ENCODE measurements at regions not wholly inside any gene's neighbourhood (a gene's known extent, or its start where the extent isn't known, plus 50 kb on each side); places are given as distances from the start of the nearest gene placed in this dataset.
A peak's percentile ranks its signal among the peaks of the same experiment; 100 is the strongest.

GRCh38 chr3:40782111-40782721, 257.5 kb downstream of the ZNF621 start:
- Histone ChIP-seq H3K9me3 (ENCODE audit: control insufficient read depth, low read depth, low read length) (no peaks in the 10 kb centered on the region), H3K27ac (ENCODE audit: control insufficient read depth, insufficient read depth, low read length) (no peak overlapping the region), H2AFZ (ENCODE audit: control insufficient read depth, low read length) (no peak overlapping the region), H4K20me1 (ENCODE audit: control insufficient read depth, extremely low read depth, insufficient read depth, low read length) (no peaks in the 10 kb centered on the region), H3K9me1 (ENCODE audit: control insufficient read depth, extremely low read depth, insufficient read depth, low read length) (no peaks in the 10 kb centered on the region), H3K9ac (ENCODE audit: control insufficient read depth, extremely low read depth, insufficient read depth, low read length) (no peak overlapping the region), H3K27me3 (ENCODE audit: control insufficient read depth, extremely low read depth, insufficient read depth, low read length) (no peaks in the 10 kb centered on the region), H3K4me3 (ENCODE audit: control insufficient read depth in 2 of 3, extremely low read depth in 1 of 3, insufficient read depth in 2 of 3, low read depth in 1 of 3, low read length in 3 of 3) (no peak overlapping the region), H3K36me3 (ENCODE audit: control insufficient read depth in 2 of 2, extremely low read depth in 1 of 2, insufficient read depth in 2 of 2, low read length in 2 of 2) (no peaks in the 10 kb centered on the region), H3K4me1 (ENCODE audit: control insufficient read depth, extremely low read depth, insufficient read depth, low read length) (peaks cover 11% of the 10 kb centered on the region), H3K4me2 (ENCODE audit: control insufficient read depth, extremely low read depth, insufficient read depth, low read depth, low read length) (no peak overlapping the region), H3K79me2 (ENCODE audit: control insufficient read depth, insufficient read depth, low read length) (no peaks in the 10 kb centered on the region)
- peak; percentile 13 for FAIRE-seq
- no peak for DNase-seq (ENCODE audit: low read depth, low spot score)
- dilution Hi-C loops (cut with MboI; ENCODE audit: extremely low pct_ligation_motif_present, low sequenced_read_pairs): no loop called here
- no peak for TF ChIP-seq EZH2 (IDR thresholded peaks at IDR 0.05; ENCODE audit: low read length)
- peak; percentile 17 to 28 (median 26) for TF ChIP-seq CTCF (optimal IDR thresholded peaks at IDR 0.05 in 1 of 3, IDR thresholded peaks at IDR 0.05 in 1 of 3, conservative IDR thresholded peaks at IDR 0.05 in 1 of 3; ENCODE audit: extremely low read depth in 1 of 3, insufficient read depth in 2 of 3, low read length in 3 of 3)

- DNase-seq (ENCODE audit: low read depth, low spot score): no peak
- H3K9me3 ChIP-seq (ENCODE audit: control insufficient read depth, low read depth, low read length): no peaks in the 10 kb centered on the region
- peaks cover 10% of the 10 kb centered on the region for H3K27me3 ChIP-seq (ENCODE audit: control insufficient read depth, extremely low read depth, insufficient read depth, low read length)
- H3K4me3 ChIP-seq (ENCODE audit: control insufficient read depth in 2 of 3, extremely low read depth in 1 of 3, insufficient read depth in 2 of 3, low read depth in 1 of 3, low read length in 3 of 3): no peak overlapping the region
- no peak overlapping the region for H3K27ac ChIP-seq (ENCODE audit: control insufficient read depth, insufficient read depth, low read length)
- H3K36me3 ChIP-seq (ENCODE audit: control insufficient read depth in 2 of 2, extremely low read depth in 1 of 2, insufficient read depth in 2 of 2, low read length in 2 of 2): no peaks in the 10 kb centered on the region
- no peaks in the 10 kb centered on the region for H4K20me1 ChIP-seq (ENCODE audit: control insufficient read depth, extremely low read depth, insufficient read depth, low read length)
- no peak overlapping the region for H3K9ac ChIP-seq (ENCODE audit: control insufficient read depth, extremely low read depth, insufficient read depth, low read length)
- H3K4me2 ChIP-seq (ENCODE audit: control insufficient read depth, extremely low read depth, insufficient read depth, low read depth, low read length): no peak overlapping the region
- dilution Hi-C loops (cut with MboI; ENCODE audit: extremely low pct_ligation_motif_present, low sequenced_read_pairs): no loop called here
- H3K9me1 ChIP-seq (ENCODE audit: control insufficient read depth, extremely low read depth, insufficient read depth, low read length): no peaks in the 10 kb centered on the region
- no peak overlapping the region for H2AFZ ChIP-seq (ENCODE audit: control insufficient read depth, low read length)
- no peak for FAIRE-seq
- TF ChIP-seq EZH2 (IDR thresholded peaks at IDR 0.05; ENCODE audit: low read length): no peak
- TF ChIP-seq CTCF (optimal IDR thresholded peaks at IDR 0.05 in 1 of 3, IDR thresholded peaks at IDR 0.05 in 1 of 3, conservative IDR thresholded peaks at IDR 0.05 in 1 of 3; ENCODE audit: extremely low read depth in 1 of 3, insufficient read depth in 2 of 3, low read length in 3 of 3): no peak
- H3K4me1 ChIP-seq (ENCODE audit: control insufficient read depth, extremely low read depth, insufficient read depth, low read length): no peaks in the 10 kb centered on the region
- H3K79me2 ChIP-seq (ENCODE audit: control insufficient read depth, insufficient read depth, low read length): no peaks in the 10 kb centered on the region
Measured at GRCh38 chr3:40790746-40791145, 266.0 kb downstream of the ZNF621 start.

Data from keratinocyte (primary cell).